Erythroblast (primary cell): ENCODE measurements at regions not wholly inside any gene's neighbourhood (a gene's known extent, or its start where the extent isn't known, plus 50 kb on each side); places are given as distances from the start of the nearest gene placed in this dataset.

Source experiments
- DNase-seq, 2 experiments: peaks; one replicate each; lab custom pipeline; 2025; lab: John Stamatoyannopoulos, UW
- GATA1 ChIP-seq: IDR thresholded peaks from 2 replicates; pipeline ENCODE4 v1.6.1; 2011; ENCODE audit warnings: low read depth, mild to moderate bottlenecking, control low read depth, low read length, moderate library complexity
- POLR2A ChIP-seq: IDR thresholded peaks from 2 replicates; pipeline ENCODE4 v1.6.1; 2011; ENCODE audit warnings: mild to moderate bottlenecking, low read length

DNA sequence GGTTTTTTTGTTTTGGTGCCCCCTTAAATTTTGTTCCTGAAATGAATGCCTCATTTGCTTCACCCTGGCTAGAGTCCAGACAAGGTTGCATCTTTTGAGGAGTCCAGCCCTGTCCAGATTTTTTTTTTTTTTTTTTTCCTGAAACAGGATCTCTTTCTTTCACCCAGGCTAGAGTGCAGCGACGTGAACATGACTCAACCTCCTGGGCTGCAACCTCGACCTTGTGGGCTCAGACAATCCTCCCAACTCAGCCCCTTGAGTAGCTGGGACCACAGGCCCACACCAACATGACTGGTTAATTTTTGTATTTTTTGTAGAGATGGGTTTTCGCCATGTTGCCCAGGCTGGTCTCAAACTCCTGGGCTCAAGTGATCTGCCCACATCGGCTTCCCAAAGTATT lies 469.0 kb upstream of the BRINP1 start:
- no peak for DNase-seq
- TF ChIP-seq GATA1 = no peak
- no peak for TF ChIP-seq POLR2A

DNA sequence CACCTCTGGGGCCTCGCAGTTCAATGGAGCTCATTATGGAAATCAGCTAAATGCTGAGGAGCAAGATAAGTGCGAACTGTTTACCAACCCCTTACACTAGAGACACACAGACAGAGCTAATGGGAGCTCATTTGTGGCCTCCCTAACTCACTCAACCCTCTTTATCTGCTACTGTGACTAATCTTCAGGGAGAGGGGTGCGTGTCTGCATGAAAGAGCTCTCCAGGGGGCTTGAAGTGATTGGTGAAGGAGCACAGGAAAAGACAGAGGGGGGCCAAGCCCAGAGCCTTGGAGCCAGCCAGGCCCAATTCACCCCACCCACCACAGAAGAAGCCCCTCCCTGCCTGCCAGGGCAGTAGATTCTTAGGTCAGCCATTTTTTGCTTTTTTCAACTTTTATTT lies 466.8 kb upstream of the BRINP1 start:
- no peak for TF ChIP-seq POLR2A
- TF ChIP-seq GATA1 = no peak
- DNase-seq = no peak

DNA sequence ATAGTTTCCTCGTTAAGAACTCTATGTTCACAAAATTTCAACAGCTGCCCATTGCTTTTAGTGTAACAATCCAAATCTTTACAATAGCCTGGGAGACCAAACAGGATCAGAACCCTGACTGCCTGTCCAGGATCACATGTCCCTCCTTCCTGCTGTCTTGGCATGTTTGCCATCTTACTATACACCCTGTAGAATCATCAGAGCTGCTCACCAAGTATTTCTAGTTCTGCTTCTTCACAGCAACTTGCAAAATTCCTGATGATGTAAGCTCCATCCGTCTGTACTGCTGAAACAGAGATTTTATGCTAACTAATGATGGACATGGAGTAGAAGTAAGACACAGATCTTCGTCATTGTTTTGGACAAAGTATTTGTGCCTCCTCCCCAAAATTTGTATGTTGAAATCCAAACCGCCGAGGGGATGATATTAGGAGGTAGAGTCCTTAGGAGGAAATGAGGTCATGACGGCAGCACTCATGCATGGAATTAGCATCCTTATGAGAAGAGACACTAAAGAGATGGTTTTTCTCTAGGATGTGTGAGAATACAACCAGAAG lies 464.9 kb upstream of the BRINP1 start:
- DNase-seq = no peak

DNA sequence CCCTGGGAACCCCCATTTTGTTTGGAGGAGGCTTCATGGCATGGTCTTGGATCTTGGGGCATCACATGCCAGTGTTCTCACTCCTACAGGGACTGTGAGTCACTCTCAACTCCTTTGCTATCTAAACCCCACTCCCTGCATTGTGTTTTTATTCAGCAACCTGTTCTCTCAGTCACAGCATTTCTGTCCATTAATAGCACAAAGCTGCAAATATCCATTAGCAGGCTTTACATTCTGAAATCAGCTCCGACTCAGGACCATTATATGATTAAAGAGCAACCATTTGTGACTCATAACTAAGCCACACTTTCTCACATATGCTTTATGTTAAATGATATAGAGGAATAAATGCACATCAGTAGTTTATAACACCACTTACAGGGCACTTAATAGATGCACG lies 462.1 kb upstream of the BRINP1 start:
- DNase-seq = no peak
- no peak for TF ChIP-seq GATA1
- TF ChIP-seq POLR2A = no peak

More for the DNA sequence above, 464.9 kb upstream of the BRINP1 start:
- TF ChIP-seq GATA1 (no peak), POLR2A (no peak)

DNA sequence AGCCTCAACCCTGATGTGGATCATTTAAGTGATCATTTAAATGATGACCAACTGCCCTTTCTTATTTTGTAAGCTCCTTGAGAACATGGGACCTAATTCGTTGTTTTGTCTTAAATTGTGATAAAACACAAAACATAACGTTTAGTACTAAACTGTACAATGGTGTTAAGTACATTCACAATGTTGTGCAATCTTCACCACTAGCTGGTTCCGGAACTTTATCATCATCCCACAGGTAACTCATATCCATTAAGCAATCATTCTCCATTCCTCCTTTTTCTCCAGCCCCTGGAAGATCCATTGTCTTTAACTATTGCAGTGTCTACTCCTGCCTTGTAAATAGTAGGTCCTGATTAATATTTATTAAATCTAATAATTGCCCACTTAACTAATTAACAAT lies 460.5 kb upstream of the BRINP1 start:
- TF ChIP-seq GATA1 (no peak), POLR2A (no peak)
- no peak for DNase-seq

DNA sequence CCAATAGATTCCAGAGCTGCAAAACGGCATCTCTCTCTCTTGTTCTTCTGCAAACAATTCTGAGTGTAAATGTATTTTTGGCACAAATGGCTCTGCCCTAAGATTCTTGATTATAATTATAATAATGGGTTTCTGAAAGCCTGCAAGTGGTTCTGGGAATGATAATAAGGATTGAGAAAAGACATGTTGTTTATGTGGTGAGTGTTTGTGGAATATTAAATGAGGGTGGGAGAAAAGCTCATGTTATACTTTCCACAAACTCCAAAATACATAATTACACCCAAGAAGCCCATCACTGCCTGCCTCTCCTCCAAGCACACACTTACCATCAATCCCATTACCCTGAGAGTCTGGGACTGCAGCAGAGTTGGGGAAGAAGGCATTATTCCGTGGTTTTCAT lies 460.0 kb upstream of the BRINP1 start:
- TF ChIP-seq GATA1 (no peak), POLR2A (no peak)
- DNase-seq = no peak

DNA sequence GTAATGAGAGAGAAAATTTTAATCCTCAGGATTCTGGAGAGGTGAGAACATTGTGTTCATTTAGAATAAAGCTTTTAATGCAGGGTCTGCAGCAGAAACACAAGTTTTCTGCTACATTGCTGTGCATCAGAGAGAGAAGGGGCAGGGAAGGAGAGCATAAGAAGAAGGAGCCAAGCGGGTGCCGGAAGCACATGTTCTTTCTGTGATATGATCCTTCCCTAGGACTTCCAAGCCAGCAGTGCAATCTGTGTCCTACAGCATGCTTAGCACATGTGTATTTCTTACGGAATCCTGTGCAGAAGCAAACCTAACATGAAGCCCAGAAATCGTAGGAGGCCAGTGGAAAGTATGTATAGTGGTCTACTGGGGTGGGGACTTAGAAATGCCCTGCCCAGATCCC lies 458.3 kb upstream of the BRINP1 start:
- TF ChIP-seq GATA1 (no peak), POLR2A (no peak)
- no peak for DNase-seq

DNA sequence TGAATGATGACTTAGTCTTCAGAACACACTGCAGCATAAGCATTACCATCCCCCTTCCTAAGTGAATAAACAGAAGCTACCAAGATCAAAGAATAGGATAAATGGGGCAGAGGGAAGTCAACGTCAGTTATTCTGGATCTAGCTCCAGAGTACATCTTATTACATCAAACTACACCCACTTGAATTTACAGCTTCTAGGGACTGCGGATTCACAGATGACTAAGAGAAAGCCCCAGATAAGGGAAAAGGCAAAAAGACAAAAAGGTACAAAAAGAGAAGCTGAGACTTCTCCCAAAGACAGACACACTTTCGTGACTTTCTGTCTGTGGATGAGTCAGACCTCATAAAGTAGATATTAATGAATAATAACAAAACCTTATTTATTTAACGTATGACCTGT lies 457.9 kb upstream of the BRINP1 start:
- DNase-seq = no peak
- TF ChIP-seq GATA1 = no peak
- no peak for TF ChIP-seq POLR2A

DNA sequence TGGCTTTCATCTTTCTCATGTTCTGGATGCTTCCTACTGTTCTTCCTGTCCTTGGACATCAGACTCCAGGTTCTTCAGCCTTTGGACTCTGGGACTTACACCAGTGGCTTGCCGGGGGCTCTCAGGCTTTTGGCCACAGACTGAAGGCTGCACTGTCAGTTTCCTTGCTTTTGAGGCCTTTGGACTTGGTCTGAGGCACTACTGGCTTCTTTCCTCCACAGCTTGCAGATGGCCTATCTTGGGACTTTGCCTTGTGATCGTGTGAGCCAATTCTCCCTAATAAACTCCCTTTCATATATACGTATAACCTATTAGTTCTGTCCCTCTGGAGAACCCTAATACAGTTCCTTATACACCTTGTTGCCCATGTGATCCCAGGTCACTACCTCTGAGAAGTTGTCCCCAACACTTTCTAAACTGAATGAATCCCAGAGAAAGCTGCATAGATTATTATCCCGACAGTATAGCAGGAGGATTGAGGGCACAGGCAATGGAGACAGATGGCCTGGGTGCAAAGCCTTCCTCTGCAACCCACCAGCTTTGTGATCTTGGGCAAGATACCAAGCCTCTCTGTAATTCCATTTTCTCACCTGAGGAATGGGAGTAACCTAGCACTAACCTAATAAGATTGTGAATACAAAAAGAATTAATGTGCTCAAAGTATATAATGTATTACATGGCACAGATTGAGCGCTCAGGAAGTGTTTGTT lies 449.6 kb upstream of the BRINP1 start:
- no peak for TF ChIP-seq GATA1
- no peak for DNase-seq

DNA sequence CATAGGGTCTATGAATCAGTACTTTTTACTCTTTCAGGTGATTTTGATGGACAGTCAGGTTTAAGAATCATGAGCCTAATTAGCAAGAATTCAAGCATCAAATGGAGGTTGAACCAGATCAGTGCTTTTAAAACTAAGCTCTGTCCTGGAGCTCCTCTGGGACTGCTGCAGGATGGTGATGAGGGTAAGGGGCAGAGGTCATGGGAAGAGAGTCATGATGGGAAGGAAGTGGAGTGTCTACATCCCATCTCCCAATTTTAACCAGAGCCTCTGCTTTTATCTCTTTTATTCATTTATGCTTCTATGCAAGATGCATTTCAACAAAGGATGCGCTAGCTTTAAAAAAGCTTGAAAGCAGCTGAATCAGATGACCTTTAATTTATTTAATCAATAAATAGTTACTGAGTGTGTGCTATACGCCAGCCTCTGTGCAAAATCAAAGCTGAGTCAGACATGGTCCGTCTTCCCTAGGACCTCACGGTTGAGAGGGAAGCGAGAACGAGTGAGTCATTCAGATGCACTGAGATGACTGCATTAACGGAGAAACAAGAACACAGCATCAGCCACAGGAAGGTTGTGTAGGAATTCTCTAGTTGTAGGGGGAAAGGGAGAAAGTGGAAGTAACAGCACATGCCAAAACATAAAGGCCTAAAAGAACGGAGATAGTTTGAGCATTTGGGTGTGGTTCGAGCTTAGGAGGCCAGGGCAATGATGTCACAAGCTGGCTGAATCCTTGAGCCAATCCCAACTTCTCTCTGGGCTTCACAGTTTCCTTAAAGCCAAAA lies 441.6 kb upstream of the BRINP1 start:
- no peak for TF ChIP-seq GATA1
- TF ChIP-seq POLR2A = no peak
- DNase-seq = no peak

DNA sequence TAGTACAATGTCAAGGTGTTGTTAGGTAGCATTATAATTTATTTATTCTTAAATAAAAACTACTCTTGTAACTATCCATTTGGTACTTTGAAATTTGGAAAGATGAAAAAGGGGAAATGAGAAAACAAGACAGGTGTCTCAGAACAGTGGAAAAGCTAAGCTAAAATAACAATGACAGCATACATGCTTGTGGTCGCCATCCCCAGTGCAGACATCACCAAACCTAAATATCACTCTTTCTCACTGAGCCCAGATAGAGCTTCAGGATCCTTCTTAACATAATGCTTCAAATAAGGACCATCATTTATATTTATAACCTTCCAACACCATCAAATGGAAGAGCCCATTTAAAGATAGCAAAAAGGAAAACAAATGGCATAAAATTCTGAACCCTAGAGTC lies 434.4 kb upstream of the BRINP1 start:
- DNase-seq = no peak
- TF ChIP-seq POLR2A (no peak), GATA1 (no peak)

DNA sequence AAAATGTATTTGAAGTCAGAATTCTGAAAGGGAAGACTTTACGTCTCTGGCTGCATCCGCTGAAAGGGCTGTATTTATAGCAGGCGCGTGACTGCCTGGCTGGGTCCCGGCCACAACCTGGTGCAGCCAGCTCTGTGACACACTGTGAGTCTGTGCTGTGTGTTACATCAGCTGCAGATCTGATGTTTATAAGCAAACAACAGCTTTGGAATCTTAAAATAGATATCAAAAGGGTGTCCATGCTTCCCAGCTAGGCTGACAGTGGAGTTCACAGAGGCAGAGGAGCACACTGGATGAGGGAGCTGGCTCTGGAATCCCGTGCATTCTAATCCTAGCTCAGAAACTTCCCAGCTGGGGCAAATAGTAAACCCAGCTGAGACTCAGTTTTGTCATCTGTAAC lies 433.4 kb upstream of the BRINP1 start:
- DNase-seq = no peak
- no peak for TF ChIP-seq GATA1

DNA sequence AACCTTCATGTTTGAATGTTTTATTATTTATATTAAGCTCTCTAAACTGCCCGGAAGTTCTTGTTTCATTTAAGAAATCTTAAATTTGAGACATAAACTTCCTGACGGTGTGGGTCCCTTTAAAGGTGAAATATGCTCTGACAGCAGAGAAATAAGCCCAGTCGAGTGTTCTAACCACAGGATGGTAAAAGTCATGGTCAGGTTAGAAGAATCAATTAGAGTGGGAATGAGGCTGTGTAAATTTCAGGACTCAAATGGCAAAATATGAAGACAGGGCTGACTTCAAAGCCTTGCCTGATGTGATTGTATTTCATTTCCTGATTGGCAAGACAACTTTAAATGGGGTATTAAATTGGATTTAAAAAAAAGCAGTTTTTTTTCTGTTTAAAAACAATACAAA lies 432.9 kb upstream of the BRINP1 start:
- DNase-seq = no peak
- TF ChIP-seq POLR2A (no peak), GATA1 (no peak)

DNA sequence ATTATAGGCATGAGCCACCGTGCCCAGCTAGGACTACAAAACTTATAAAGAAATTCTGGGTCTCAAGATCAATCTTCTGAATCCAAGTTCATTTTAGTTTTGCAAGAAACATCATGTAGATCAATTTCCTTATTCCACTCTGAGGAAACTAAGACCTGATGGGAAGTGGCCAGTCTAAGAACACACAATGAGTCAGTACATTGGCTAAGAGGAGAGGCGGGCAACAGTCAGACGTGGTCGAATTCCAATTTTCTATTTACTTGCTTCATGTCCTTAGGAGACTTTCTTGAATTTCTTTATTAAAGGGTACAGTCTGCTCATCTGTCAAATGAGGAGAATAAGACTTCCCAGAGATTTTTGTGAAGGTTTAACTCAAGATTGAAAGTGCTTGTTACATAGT lies 432.1 kb upstream of the BRINP1 start:
- DNase-seq = no peak
- TF ChIP-seq GATA1 (no peak), POLR2A (no peak)
